H1 (cell line): ENCODE measurements at regions not wholly inside any gene's neighbourhood (a gene's known extent, or its start where the extent isn't known, plus 50 kb on each side); places are given as distances from the start of the nearest gene placed in this dataset.

ENCODE experiments used
- CHD7 ChIP-seq: fragments of 300-600 bp; sonication (generic); IDR thresholded peaks from 2 replicates; pipeline ENCODE4 v1.7.1; 2012; ENCODE audit warnings: low read length, moderate library complexity, mild to moderate bottlenecking, inconsistent platforms; ENCODE audit not compliant: insufficient replicate concordance
- EZH2 ChIP-seq: fragments of 200-600 bp; sonication (generic); IDR thresholded peaks from 2 replicates; pipeline ENCODE4 v1.7.1; 2012; ENCODE audit warnings: low read depth, mild to moderate bottlenecking, moderate library complexity, low read length, inconsistent platforms; ENCODE audit not compliant: severe bottlenecking
- SAP30 ChIP-seq: fragments of 300-600 bp; sonication (generic); IDR thresholded peaks from 2 replicates; pipeline ENCODE4 v1.7.1; 2012; ENCODE audit warnings: low read length, moderate library complexity, mild to moderate bottlenecking, inconsistent platforms; ENCODE audit not compliant: insufficient read depth, insufficient replicate concordance
- TAF1 ChIP-seq: IDR thresholded peaks from 2 replicates; pipeline ENCODE4 v1.6.1; 2011; ENCODE audit warnings: mild to moderate bottlenecking, low read depth, low read length
- TBP ChIP-seq: IDR thresholded peaks from 2 replicates; pipeline ENCODE4 v1.6.1; 2011; ENCODE audit warnings: low read depth, low read length, improper control_type of control experiment

GRCh38 chr6:16069671-16070070, 59.2 kb upstream of the MYLIP start (continued):
- no peak for TF ChIP-seq CHD7
- no peak for TF ChIP-seq SAP30
- no peak for TF ChIP-seq TBP
- no peak for TF ChIP-seq EZH2
- TF ChIP-seq TAF1, result no peak
